SKM-1 (cell line): ENCODE measurements at regions not wholly inside any gene's neighbourhood (a gene's known extent, or its start where the extent isn't known, plus 50 kb on each side); places are given as distances from the start of the nearest gene placed in this dataset.

Source experiments
- DNase-seq: peaks from one replicate; lab custom pipeline; 2025; ENCODE audit not compliant: unreplicated experiment; lab: John Stamatoyannopoulos, UW

GRCh38 chr3:109532257-109533216 is 195.2 kb upstream of the DPPA4 start:
- peak; percentile 78 for DNase-seq

- no peak for DNase-seq
Measured at GRCh38 chr3:109545746-109546145, 208.4 kb upstream of the DPPA4 start.

GRCh38 chr3:109548192-109548938 is 211.0 kb upstream of the DPPA4 start:
- DNase-seq, result no peak

- no peak for DNase-seq
Measured at GRCh38 chr3:109553591-109554371, 216.4 kb upstream of the DPPA4 start.

GRCh38 chr3:109559389-109559788 is 222.0 kb upstream of the DPPA4 start:
- DNase-seq, result no peak

- DNase-seq, result peak; percentile 3
Measured at GRCh38 chr3:109563149-109563548, 225.8 kb upstream of the DPPA4 start.

GRCh38 chr3:109569135-109569846 is 231.9 kb upstream of the DPPA4 start:
- DNase-seq, result no peak

GRCh38 chr3:109570408-109570807 is 233.1 kb upstream of the DPPA4 start:
- DNase-seq, result no peak

- DNase-seq, result no peak
Measured at GRCh38 chr3:109572301-109572700, 235.0 kb upstream of the DPPA4 start.

GRCh38 chr3:109596991-109597390 is 259.6 kb upstream of the DPPA4 start:
- no peak for DNase-seq

GRCh38 chr3:109597444-109597843 is 260.1 kb upstream of the DPPA4 start:
- no peak for DNase-seq

GRCh38 chr3:109607897-109608296 is 270.6 kb upstream of the DPPA4 start:
- DNase-seq, result no peak

GRCh38 chr3:109608574-109608973 is 271.2 kb upstream of the DPPA4 start:
- DNase-seq, result no peak

GRCh38 chr3:109618766-109619378 is 281.5 kb upstream of the DPPA4 start:
- no peak for DNase-seq

- no peak for DNase-seq
Measured at GRCh38 chr3:109631897-109632296, 294.6 kb upstream of the DPPA4 start.

- DNase-seq, result no peak
Measured at GRCh38 chr3:109640146-109640652, 302.9 kb upstream of the DPPA4 start.

- no peak for DNase-seq
Measured at GRCh38 chr3:109642025-109642424, 304.7 kb upstream of the DPPA4 start.

- no peak for DNase-seq
Measured at GRCh38 chr3:109643590-109643989, 306.2 kb upstream of the DPPA4 start.

- DNase-seq, result no peak
Measured at GRCh38 chr3:109644332-109644731, 307.0 kb upstream of the DPPA4 start.

- no peak for DNase-seq
Measured at GRCh38 chr3:109644746-109645145, 307.4 kb upstream of the DPPA4 start.
